OCI-LY3 (cell line): ENCODE measurements at regions not wholly inside any gene's neighbourhood (a gene's known extent, or its start where the extent isn't known, plus 50 kb on each side); places are given as distances from the start of the nearest gene placed in this dataset.

ENCODE experiments used
- EZH2phosphoT487 ChIP-seq: fragments of 200-600 bp; shearing (Covaris generic); IDR thresholded peaks from 2 replicates; pipeline ENCODE4 v1.6.1; 2018; ENCODE audit warnings: antibody characterized with exemption, mixed run types, low read depth
- TF ChIP-seq, protein P1 (sequence below): fragments of 200-600, 300-600 bp; sonication (generic); IDR thresholded peaks from 2 replicates; pipeline ENCODE4 v1.5.1; 2014; ENCODE audit warnings: antibody characterized with exemption, low read length, low read depth

DNA sequence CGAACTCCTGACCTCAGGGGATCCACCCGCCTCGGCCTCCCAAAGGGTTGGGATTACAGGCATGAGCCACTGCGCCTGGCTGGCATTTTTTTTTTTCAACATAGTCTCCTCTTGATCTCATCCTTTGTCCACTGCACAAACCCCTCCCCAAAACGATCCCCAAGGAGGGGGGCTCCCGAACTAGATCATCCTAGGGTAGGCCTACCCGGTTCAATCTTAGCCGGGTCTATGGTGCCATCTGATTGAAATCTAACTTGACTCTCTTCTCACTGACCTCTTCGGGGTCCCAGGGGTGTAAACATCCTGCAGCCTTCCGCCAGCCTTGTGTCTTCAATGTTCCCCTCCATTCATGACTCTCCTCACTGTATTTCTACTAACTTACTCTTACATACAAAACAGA is 140.5 kb upstream of the CRHR1 start:
- TF ChIP-seq, protein P1, sequence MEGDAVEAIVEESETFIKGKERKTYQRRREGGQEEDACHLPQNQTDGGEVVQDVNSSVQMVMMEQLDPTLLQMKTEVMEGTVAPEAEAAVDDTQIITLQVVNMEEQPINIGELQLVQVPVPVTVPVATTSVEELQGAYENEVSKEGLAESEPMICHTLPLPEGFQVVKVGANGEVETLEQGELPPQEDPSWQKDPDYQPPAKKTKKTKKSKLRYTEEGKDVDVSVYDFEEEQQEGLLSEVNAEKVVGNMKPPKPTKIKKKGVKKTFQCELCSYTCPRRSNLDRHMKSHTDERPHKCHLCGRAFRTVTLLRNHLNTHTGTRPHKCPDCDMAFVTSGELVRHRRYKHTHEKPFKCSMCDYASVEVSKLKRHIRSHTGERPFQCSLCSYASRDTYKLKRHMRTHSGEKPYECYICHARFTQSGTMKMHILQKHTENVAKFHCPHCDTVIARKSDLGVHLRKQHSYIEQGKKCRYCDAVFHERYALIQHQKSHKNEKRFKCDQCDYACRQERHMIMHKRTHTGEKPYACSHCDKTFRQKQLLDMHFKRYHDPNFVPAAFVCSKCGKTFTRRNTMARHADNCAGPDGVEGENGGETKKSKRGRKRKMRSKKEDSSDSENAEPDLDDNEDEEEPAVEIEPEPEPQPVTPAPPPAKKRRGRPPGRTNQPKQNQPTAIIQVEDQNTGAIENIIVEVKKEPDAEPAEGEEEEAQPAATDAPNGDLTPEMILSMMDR = no peak
- TF ChIP-seq EZH2phosphoT487 = no peak
